K562 (cell line): ENCODE measurements at regions not wholly inside any gene's neighbourhood (a gene's known extent, or its start where the extent isn't known, plus 50 kb on each side); places are given as distances from the start of the nearest gene placed in this dataset.

Experiments
- ATAC-seq: fragments of 200-7000 bp; cut with Tn5 transposase; 3 replicates; pipeline ENCODE4 v1.9.1; 2020; ENCODE audit warnings: moderate library complexity
- BruUV-seq: library from RNA; stranded (reverse); fragments of 400-500 nt; replicated peaks from 2 replicates; lab custom pipeline; 2021; lab: Mats Ljungman, UMichigan
- CTCF ChIA-PET: fragments of 300-600 bp; formaldehyde crosslinking; extraction: SDS; loops from one replicate; lab custom pipeline; 2021; ENCODE audit warnings: low intra/inter-chr PET ratio; lab: Yijun Ruan, JAX
- POLR2A ChIA-PET: fragments of 300-600, 350-650 bp; sonication (Branson Sonifier 250); formaldehyde crosslinking; extraction: SDS; loops from one replicate; lab custom pipeline; 2021; ENCODE audit warnings: antibody characterized with exemption, inconsistent platforms; lab: Yijun Ruan, JAX
- DNase-seq, 4 experiments: peaks; one replicate each; pipeline versions ENCODE4 v3.0.0 to v3.0.0-alpha.2; 2011 to 2018; ENCODE audit warnings: low spot score in 3 of 4, mixed read lengths in 3 of 4; ENCODE audit errors: extremely low read depth in 1 of 4
- FAIRE-seq: peaks from 2 replicates; lab custom pipeline; 2011; peaks lifted over from hg19 to GRCh38; lab: Jason Lieb, UNC
- H2AFZ ChIP-seq: 2 replicates; pipeline ENCODE4 v1.6.0; 2011; ENCODE audit warnings: low read depth, low read length, control low read depth, inconsistent platforms
- H3K27ac ChIP-seq: fragments of 200-600 bp; 3 replicates; pipeline ENCODE4 v1.8.0; 2011; ENCODE audit warnings: low read depth, mild to moderate bottlenecking, control low read depth, inconsistent platforms, low read length, moderate library complexity, mixed read lengths; ENCODE audit errors: extremely low read depth
- H3K27me3 ChIP-seq, 2 experiments: fragments of 300-600 bp in 1 of 2; 2 replicates in 1 of 2; 3 replicates in 1 of 2; pipeline versions ENCODE4 v1.6.0 to v1.8.0; 2011; ENCODE audit warnings: inconsistent platforms in 2 of 2, low read length in 2 of 2, mild to moderate bottlenecking in 1 of 2, mixed read lengths in 1 of 2, moderate library complexity in 1 of 2; ENCODE audit not compliant: control insufficient read depth in 2 of 2, insufficient read depth in 2 of 2
- H3K36me3 ChIP-seq: fragments of 300-600 bp; 3 replicates; pipeline ENCODE4 v1.8.0; 2011; ENCODE audit warnings: mild to moderate bottlenecking, low read length, inconsistent platforms; ENCODE audit not compliant: control insufficient read depth, insufficient read depth
- H3K4me1 ChIP-seq, 2 experiments: fragments of 200-600 bp in 1 of 2; replicated peaks in 1 of 2; 2 replicates in 1 of 2; 3 replicates in 1 of 2; pipeline versions ENCODE4 v1.5.1 to v1.8.0; 2011; ENCODE audit warnings: inconsistent platforms in 2 of 2, low read length in 2 of 2, mild to moderate bottlenecking in 1 of 2, mixed read lengths in 1 of 2, moderate library complexity in 1 of 2; ENCODE audit not compliant: control insufficient read depth in 2 of 2, insufficient read depth in 2 of 2
- H3K4me2 ChIP-seq: 2 replicates; pipeline ENCODE4 v1.6.1; 2011; ENCODE audit warnings: low read length, control low read depth, inconsistent platforms, mixed read lengths; ENCODE audit not compliant: insufficient read depth
- H3K4me3 ChIP-seq: fragments of 200-600 bp; sonication (generic), shearing (Covaris generic); 2 replicates; pipeline ENCODE4 v1.5.1; 2016; ENCODE audit warnings: control low read depth, inconsistent platforms
- H3K79me2 ChIP-seq: fragments of 200-600 bp; 3 replicates; pipeline ENCODE4 v1.8.0; 2011; ENCODE audit warnings: low read length, inconsistent platforms; ENCODE audit not compliant: control insufficient read depth, insufficient read depth
- H3K9ac ChIP-seq, 2 experiments: 2 replicates each; pipeline versions ENCODE4 v1.6.0 to v1.6.1; 2011; ENCODE audit warnings: low read depth in 2 of 2, low read length in 2 of 2, control low read depth in 1 of 2, inconsistent platforms in 1 of 2, mild to moderate bottlenecking in 1 of 2, mixed read lengths in 1 of 2; ENCODE audit not compliant: insufficient read depth in 1 of 2
- H3K9me1 ChIP-seq: one replicate; pipeline ENCODE4 v1.6.0; 2011; ENCODE audit warnings: inconsistent platforms, mild to moderate bottlenecking, low read length, moderate library complexity; ENCODE audit not compliant: control insufficient read depth, insufficient read depth
- H3K9me3 ChIP-seq: replicated peaks from 2 replicates; pipeline ENCODE4 v1.5.1; 2011; ENCODE audit warnings: low read depth, low read length, inconsistent platforms; ENCODE audit not compliant: control insufficient read depth, insufficient read depth
- H4K20me1 ChIP-seq: replicated peaks from 2 replicates; pipeline ENCODE4 v1.6.1; 2011; ENCODE audit warnings: low read length, inconsistent platforms, mixed read lengths; ENCODE audit not compliant: control insufficient read depth, insufficient read depth
- COPS2 ChIP-seq: fragments of 450-650 bp; conservative IDR thresholded peaks from 2 replicates; pipeline ENCODE4 v1.6.1; 2016; ENCODE audit warnings: mild to moderate bottlenecking, moderate library complexity
- JUNB ChIP-seq: fragments of 450-650 bp; formaldehyde crosslinking; conservative IDR thresholded peaks from 2 replicates; pipeline ENCODE4 v1.4.0; 2020; ENCODE audit warnings: mild to moderate bottlenecking
- L3MBTL2 ChIP-seq: fragments of 450-650 bp; IDR thresholded peaks from 2 replicates; pipeline ENCODE4 v1.6.1; 2016; ENCODE audit warnings: mild to moderate bottlenecking, moderate library complexity
- NR1H2 ChIP-seq: sonication (generic); formaldehyde crosslinking; IDR thresholded peaks from 2 replicates; pipeline ENCODE4 v1.4.0; 2020; ENCODE audit warnings: mild to moderate bottlenecking, missing genetic modification reagents
- SP2 ChIP-seq: IDR thresholded peaks from 2 replicates; pipeline ENCODE4 v1.6.1; 2011; ENCODE audit warnings: mild to moderate bottlenecking, low read depth, low read length, moderate library complexity; ENCODE audit not compliant: poor library complexity, severe bottlenecking; ENCODE audit errors: extremely low read depth
- SRSF3 ChIP-seq: fragments of 200-400 bp; formaldehyde crosslinking; IDR thresholded peaks from 2 replicates; pipeline ENCODE4 v1.6.1; 2016; ENCODE audit warnings: mild to moderate bottlenecking, low read length, moderate library complexity; ENCODE audit not compliant: insufficient read depth
- TRIM24 ChIP-seq, 2 experiments: fragments of 450-650 bp; IDR thresholded peaks; 2 replicates each; pipeline ENCODE4 v1.6.1; 2016
- WGBS: fragments of 100-300 bp; shearing (Covaris generic); methylation state at CpG from one replicate; pipeline ENCODE4 v1.1.6; 2016; ENCODE audit warnings: low coverage, mixed read lengths; ENCODE audit not compliant: insufficient coverage; ENCODE audit errors: missing lambda C conversion rate; 5-methylcytosine and 5-hydroxymethylcytosine counted together
- in situ Hi-C: fragments of 300-500 bp; cut with MboI; formaldehyde crosslinking; loops from 4 replicates; pipeline ENCODE4 v1.15.0; 2018; ENCODE audit warnings: inconsistent platforms, mixed read lengths
- intact Hi-C: fragments of 100-400 bp; cut with micrococcal nuclease; formaldehyde crosslinking; loops from 2 replicates; pipeline ENCODE4 v1.14.2; 2022
- TF ChIP-seq, protein P1 (sequence below): fragments of 450-650 bp; IDR thresholded peaks from 2 replicates; pipeline ENCODE4 v1.6.1; 2017; ENCODE audit warnings: mild to moderate bottlenecking, moderate library complexity

DNA sequence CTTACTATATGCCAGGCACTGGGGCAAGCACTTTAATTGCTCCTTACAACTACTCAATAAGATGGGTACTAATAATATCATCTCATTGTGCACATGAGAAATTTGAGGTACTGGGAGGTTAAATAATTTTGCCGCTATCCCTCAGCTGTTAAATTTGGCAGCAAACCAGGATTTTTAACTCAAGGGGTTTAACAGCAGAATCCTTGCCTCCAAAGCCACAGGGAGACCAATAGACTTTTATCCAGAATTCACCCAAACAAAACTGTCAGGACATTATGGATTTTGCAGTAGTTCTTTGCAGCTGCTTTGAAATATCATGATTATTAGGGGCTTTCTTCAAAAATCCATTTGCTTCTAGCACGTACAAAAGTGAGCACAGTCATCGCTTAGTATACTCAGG is 136.2 kb downstream of the RPS12 start:
- H3K79me2 ChIP-seq, result no peaks in the 10 kb centered on the region
- in situ Hi-C loops (loop anchor here (25.0 kb wide), 1 partner anchor 962 kb away; no protein-coding TSS in a partner anchor), intact Hi-C loops (no loop called here)
- FAIRE-seq (no peak), DNase-seq (no peak), ATAC-seq (no peak)
- TF ChIP-seq NR1H2 (CRISPR knock-in tag), result no peak
- no peak for TF ChIP-seq SRSF3
- no peak for TF ChIP-seq TRIM24 (IDR thresholded peaks at IDR 0.05)
- POLR2A ChIA-PET, result interaction anchor here (0.9 to 1.4 kb wide), 2 partner anchors 10 to 13 kb away, joined by 3 to 4 read pairs; no protein-coding TSS in a partner anchor
- H3K9ac ChIP-seq, result no peak overlapping the region
- 0 out of 5 replicates have a peak, but pooled peaks cover 0 to 5% of the 10 kb centered on the region in 2 experiments for H3K27me3 ChIP-seq
- H3K4me2 ChIP-seq, result no peak overlapping the region
- H3K9me3 ChIP-seq, result no peaks in the 10 kb centered on the region
- no peak overlapping the region for H2AFZ ChIP-seq
- H3K27ac ChIP-seq, result no peak overlapping the region
- no peaks in the 10 kb centered on the region for H3K36me3 ChIP-seq
- CTCF ChIA-PET, result no interaction called here
- no peaks in the 10 kb centered on the region for H4K20me1 ChIP-seq
- BruUV-seq, result no TSS peak
- H3K4me1 ChIP-seq, result no peaks in the 10 kb centered on the region
- 0% methylated on average over 3 of the region's 3 CpGs for WGBS
- H3K9me1 ChIP-seq, result no peaks in the 10 kb centered on the region
- no peak overlapping the region for H3K4me3 ChIP-seq

DNA sequence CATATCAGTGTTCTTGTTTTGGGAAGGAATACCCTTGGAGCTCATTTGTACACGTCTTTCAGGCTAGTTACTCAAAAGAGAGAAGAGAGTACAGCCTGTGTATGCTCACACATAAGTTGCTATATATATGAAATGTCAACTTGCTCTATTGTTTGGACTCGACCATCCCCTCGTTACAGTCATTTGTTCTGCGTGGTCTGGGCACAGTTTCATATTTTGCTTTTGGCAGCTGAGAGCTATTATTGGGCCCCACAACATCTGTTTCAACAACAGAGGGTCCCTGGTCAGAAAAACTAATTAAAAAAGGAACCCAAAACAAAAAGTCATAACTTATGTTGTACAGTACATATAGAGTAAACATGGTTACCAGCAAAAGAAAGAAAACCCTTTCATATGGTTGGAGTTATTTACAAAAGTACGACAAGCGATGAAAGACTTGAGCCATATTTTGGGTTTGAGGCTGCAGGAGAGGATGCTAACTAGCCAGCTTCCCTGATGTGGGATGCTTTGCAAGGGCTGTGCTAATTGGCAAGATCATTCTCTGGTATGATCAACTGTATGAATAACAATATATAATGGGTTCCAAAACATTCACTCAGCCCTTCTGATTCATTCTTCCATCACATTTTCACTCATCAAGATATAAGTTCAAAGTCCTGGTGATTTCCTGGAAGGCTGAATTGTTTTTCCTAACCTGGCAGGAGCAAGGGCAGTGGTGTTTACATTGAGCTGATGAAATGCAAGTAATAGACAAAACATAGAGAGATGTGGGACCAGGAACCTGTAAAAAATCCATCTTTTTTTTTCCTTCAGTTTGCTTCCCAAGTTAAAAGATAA is 137.9 kb downstream of the RPS12 start:
- ChIA-PET CTCF (interaction anchor here (0.7 kb wide), 1 partner anchor 88 kb away, joined by 3 read pairs; no protein-coding TSS in a partner anchor), POLR2A (interaction anchor here (1.4 kb wide), 1 partner anchor 12 kb away, joined by 4 read pairs; no protein-coding TSS in a partner anchor)
- Histone ChIP-seq H3K4me3 (no peak overlapping the region), H3K9me1 (no peaks in the 10 kb centered on the region), H3K9me3 (no peaks in the 10 kb centered on the region), H3K36me3 (no peaks in the 10 kb centered on the region), H3K27me3 (0 out of 5 replicates have a peak, but pooled peaks cover 0 to 5% of the 10 kb centered on the region in 2 experiments), H3K27ac (no peak overlapping the region), H3K79me2 (no peaks in the 10 kb centered on the region), H3K4me2 (no peak overlapping the region), H4K20me1 (no peaks in the 10 kb centered on the region), H3K9ac (no peak overlapping the region), H2AFZ (no peak overlapping the region)
- WGBS, result 0% methylated on average over 6 of the region's 6 CpGs
- FAIRE-seq (no peak), ATAC-seq (no peak)
- intact Hi-C loops (no loop called here), in situ Hi-C loops (loop anchor here (25.0 kb wide), 1 partner anchor 960 kb away; no protein-coding TSS in a partner anchor)
- BruUV-seq, result no TSS peak
- TF ChIP-seq JUNB (CRISPR knock-in tag), result no peak
- no peak for TF ChIP-seq SP2
- no peak for TF ChIP-seq COPS2
- TF ChIP-seq L3MBTL2, result no peak
- TF ChIP-seq, protein P1, sequence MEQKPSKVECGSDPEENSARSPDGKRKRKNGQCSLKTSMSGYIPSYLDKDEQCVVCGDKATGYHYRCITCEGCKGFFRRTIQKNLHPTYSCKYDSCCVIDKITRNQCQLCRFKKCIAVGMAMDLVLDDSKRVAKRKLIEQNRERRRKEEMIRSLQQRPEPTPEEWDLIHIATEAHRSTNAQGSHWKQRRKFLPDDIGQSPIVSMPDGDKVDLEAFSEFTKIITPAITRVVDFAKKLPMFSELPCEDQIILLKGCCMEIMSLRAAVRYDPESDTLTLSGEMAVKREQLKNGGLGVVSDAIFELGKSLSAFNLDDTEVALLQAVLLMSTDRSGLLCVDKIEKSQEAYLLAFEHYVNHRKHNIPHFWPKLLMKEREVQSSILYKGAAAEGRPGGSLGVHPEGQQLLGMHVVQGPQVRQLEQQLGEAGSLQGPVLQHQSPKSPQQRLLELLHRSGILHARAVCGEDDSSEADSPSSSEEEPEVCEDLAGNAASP, result no peak
- TF ChIP-seq, all 486 proteins: peak for 0
- H3K4me1 ChIP-seq, result no peaks in the 10 kb centered on the region
- no peak for DNase-seq
